Thyroid gland (tissue), 4 donors: ENCODE measurements at regions not wholly inside any gene's neighbourhood (a gene's known extent, or its start where the extent isn't known, plus 50 kb on each side); places are given as distances from the start of the nearest gene placed in this dataset.

Experiments used
- CTCF ChIP-seq, 6 experiments: fragments of 200-600 bp in 3 of 6; fragments of 450-650 bp in 3 of 6; sonication (generic) in 3 of 6; IDR thresholded peaks; one replicate each; pipeline ENCODE4 v1.5.1; 2016 to 2019; ENCODE audit warnings: antibody characterized with exemption in 6 of 6, mild to moderate bottlenecking in 2 of 6, inconsistent platforms in 1 of 6, moderate library complexity in 1 of 6
- POLR2A ChIP-seq, 2 donors: fragments of 450-650 bp; IDR thresholded peaks; one replicate each; pipeline ENCODE4 v1.6.1; 2017; ENCODE audit warnings: antibody characterized with exemption in 2 of 2, mild to moderate bottlenecking in 2 of 2, moderate library complexity in 1 of 2

- TF ChIP-seq POLR2A (IDR thresholded peaks at IDR 0.05) (no peak), CTCF (IDR thresholded peaks at IDR 0.05) (no peak)
Measured at GRCh38 chr6:140051521-140052512, 677.4 kb upstream of the CITED2 start.
